Thyroid gland (tissue), 4 donors: ENCODE measurements at regions not wholly inside any gene's neighbourhood (a gene's known extent, or its start where the extent isn't known, plus 50 kb on each side); places are given as distances from the start of the nearest gene placed in this dataset.

Source experiments
- POLR2A ChIP-seq, 2 donors: fragments of 450-650 bp; IDR thresholded peaks; one replicate each; pipeline ENCODE4 v1.6.1; 2017; ENCODE audit warnings: antibody characterized with exemption in 2 of 2, mild to moderate bottlenecking in 2 of 2, moderate library complexity in 1 of 2
- TF ChIP-seq, protein P1 (sequence below), 6 experiments: fragments of 200-600 bp in 3 of 6; fragments of 450-650 bp in 3 of 6; sonication (generic) in 3 of 6; IDR thresholded peaks; one replicate each; pipeline ENCODE4 v1.5.1; 2016 to 2019; ENCODE audit warnings: antibody characterized with exemption in 6 of 6, mild to moderate bottlenecking in 2 of 6, inconsistent platforms in 1 of 6, moderate library complexity in 1 of 6

DNA sequence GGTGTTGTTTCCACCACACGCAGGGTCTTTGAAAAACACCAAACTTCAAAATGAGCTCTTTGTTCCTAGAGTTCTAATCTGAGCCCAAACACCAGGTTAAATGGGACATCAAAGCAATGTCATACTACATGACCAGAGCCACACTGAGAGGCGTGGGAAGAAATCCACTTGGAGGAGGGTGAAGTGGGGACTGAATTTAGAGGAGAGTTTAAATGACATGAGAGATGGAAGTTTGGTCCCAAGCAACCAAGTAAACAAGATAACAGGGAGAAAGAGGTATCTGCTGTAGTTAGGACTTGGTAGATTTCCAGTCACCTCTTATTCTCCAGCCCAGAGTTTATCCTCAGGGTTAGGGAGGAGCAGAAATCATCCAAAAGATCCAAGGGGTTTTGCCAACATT lies 290.9 kb upstream of the FAM78B start:
- TF ChIP-seq POLR2A (IDR thresholded peaks at IDR 0.05), result no peak
- TF ChIP-seq, protein P1, sequence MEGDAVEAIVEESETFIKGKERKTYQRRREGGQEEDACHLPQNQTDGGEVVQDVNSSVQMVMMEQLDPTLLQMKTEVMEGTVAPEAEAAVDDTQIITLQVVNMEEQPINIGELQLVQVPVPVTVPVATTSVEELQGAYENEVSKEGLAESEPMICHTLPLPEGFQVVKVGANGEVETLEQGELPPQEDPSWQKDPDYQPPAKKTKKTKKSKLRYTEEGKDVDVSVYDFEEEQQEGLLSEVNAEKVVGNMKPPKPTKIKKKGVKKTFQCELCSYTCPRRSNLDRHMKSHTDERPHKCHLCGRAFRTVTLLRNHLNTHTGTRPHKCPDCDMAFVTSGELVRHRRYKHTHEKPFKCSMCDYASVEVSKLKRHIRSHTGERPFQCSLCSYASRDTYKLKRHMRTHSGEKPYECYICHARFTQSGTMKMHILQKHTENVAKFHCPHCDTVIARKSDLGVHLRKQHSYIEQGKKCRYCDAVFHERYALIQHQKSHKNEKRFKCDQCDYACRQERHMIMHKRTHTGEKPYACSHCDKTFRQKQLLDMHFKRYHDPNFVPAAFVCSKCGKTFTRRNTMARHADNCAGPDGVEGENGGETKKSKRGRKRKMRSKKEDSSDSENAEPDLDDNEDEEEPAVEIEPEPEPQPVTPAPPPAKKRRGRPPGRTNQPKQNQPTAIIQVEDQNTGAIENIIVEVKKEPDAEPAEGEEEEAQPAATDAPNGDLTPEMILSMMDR (IDR thresholded peaks at IDR 0.05), result no peak
